Progenitor cell of endocrine pancreas (in vitro differentiated cells): ENCODE measurements at regions not wholly inside any gene's neighbourhood (a gene's known extent, or its start where the extent isn't known, plus 50 kb on each side); places are given as distances from the start of the nearest gene placed in this dataset.

Experiments used
- DNase-seq: peaks from one replicate; pipeline ENCODE4 v3.0.0; 2021; ENCODE audit warnings: low spot score; ENCODE audit not compliant: unreplicated experiment
- H3K27ac Mint-ChIP-seq: 2 replicates; pipeline ENCODE4 v1.8.0; 2021; ENCODE audit warnings: mild to moderate bottlenecking, moderate library complexity, mixed read lengths
- H3K27me3 Mint-ChIP-seq: 2 replicates; pipeline ENCODE4 v1.8.0; 2021; ENCODE audit warnings: mixed read lengths
- H3K36me3 Mint-ChIP-seq: 2 replicates; pipeline ENCODE4 v1.8.0; 2022; ENCODE audit warnings: mixed read lengths; ENCODE audit not compliant: insufficient read depth
- H3K4me1 Mint-ChIP-seq: 2 replicates; pipeline ENCODE4 v1.8.0; 2021; ENCODE audit warnings: low read depth, mixed read lengths
- H3K4me3 Mint-ChIP-seq: 2 replicates; pipeline ENCODE4 v1.8.0; 2021; ENCODE audit warnings: low read depth, mild to moderate bottlenecking, moderate library complexity, mixed read lengths
- H3K9me3 Mint-ChIP-seq: 2 replicates; pipeline ENCODE4 v1.8.0; 2021; ENCODE audit warnings: low read depth, mixed read lengths
- CTCF ChIP-seq: fragments of 200-600 bp; sonication (generic); IDR thresholded peaks from one replicate; pipeline ENCODE4 v1.5.0; 2021; ENCODE audit warnings: antibody characterized with exemption, mild to moderate bottlenecking; ENCODE audit not compliant: unreplicated experiment

GRCh38 chr1:78369546-78369945, 121.2 kb upstream of the PTGFR start:
- H3K27me3 Mint-ChIP-seq = no peaks in the 10 kb centered on the region
- H3K9me3 Mint-ChIP-seq = no peaks in the 10 kb centered on the region
- H3K27ac Mint-ChIP-seq = no peak overlapping the region
- no peak overlapping the region for H3K4me3 Mint-ChIP-seq
- no peak for TF ChIP-seq CTCF
- H3K4me1 Mint-ChIP-seq = peaks cover 3% of the 10 kb centered on the region
- H3K36me3 Mint-ChIP-seq = no peaks in the 10 kb centered on the region
- no peak for DNase-seq

- no peaks in the 10 kb centered on the region for H3K27me3 Mint-ChIP-seq
- no peak overlapping the region for H3K27ac Mint-ChIP-seq
- no peaks in the 10 kb centered on the region for H3K36me3 Mint-ChIP-seq
- no peak for TF ChIP-seq CTCF
- no peak for DNase-seq
- H3K9me3 Mint-ChIP-seq = no peaks in the 10 kb centered on the region
- peaks cover 3% of the 10 kb centered on the region for H3K4me1 Mint-ChIP-seq
- H3K4me3 Mint-ChIP-seq = no peak overlapping the region
Measured at GRCh38 chr1:78370356-78370755, 120.4 kb upstream of the PTGFR start.

GRCh38 chr1:78370779-78371482, 119.8 kb upstream of the PTGFR start:
- Mint-ChIP-seq H3K9me3 (no peaks in the 10 kb centered on the region), H3K4me3 (no peak overlapping the region), H3K4me1 (peaks cover 3% of the 10 kb centered on the region), H3K27me3 (no peaks in the 10 kb centered on the region), H3K27ac (no peak overlapping the region), H3K36me3 (no peaks in the 10 kb centered on the region)
- DNase-seq = no peak
- no peak for TF ChIP-seq CTCF

- Mint-ChIP-seq H3K27me3 (no peaks in the 10 kb centered on the region), H3K4me1 (no peaks in the 10 kb centered on the region), H3K27ac (no peak overlapping the region), H3K36me3 (no peaks in the 10 kb centered on the region), H3K9me3 (no peaks in the 10 kb centered on the region), H3K4me3 (no peak overlapping the region)
- DNase-seq = no peak
- TF ChIP-seq CTCF = no peak
Measured at GRCh38 chr1:78373676-78374075, 117.1 kb upstream of the PTGFR start.

- H3K27me3 Mint-ChIP-seq = no peaks in the 10 kb centered on the region
- H3K36me3 Mint-ChIP-seq = no peaks in the 10 kb centered on the region
- H3K9me3 Mint-ChIP-seq = no peaks in the 10 kb centered on the region
- no peak overlapping the region for H3K27ac Mint-ChIP-seq
- no peak for DNase-seq
- H3K4me3 Mint-ChIP-seq = no peak overlapping the region
- no peak for TF ChIP-seq CTCF
- H3K4me1 Mint-ChIP-seq = no peaks in the 10 kb centered on the region
Measured at GRCh38 chr1:78375996-78376395, 114.8 kb upstream of the PTGFR start.
